ENCODE measurements at regions not wholly inside any gene's neighbourhood (a gene's known extent, or its start where the extent isn't known, plus 50 kb on each side); places are given as distances from the start of the nearest gene placed in this dataset.

- TF ChIP-seq ATOH8 (CRISPR knock-in tag; IDR thresholded peaks at IDR 0.05; ENCODE audit: low read depth) (no peak), TP53 (CRISPR knock-in tag; IDR thresholded peaks at IDR 0.05) (no peak), FOSB (CRISPR knock-in tag; IDR thresholded peaks at IDR 0.05) (no peak), JUNB (IDR thresholded peaks at IDR 0.05) (no peak), HES2 (IDR thresholded peaks at IDR 0.05) (no peak)
Observed at GRCh38 chr10:123316776-123317175, 162.6 kb downstream of the BUB3 start (continued).

- WGBS (ENCODE audit: missing lambda C conversion rate), result 0% methylated on average over 1 of the region's 1 CpG
- FAIRE-seq (no peak), DNase-seq (ENCODE audit: low read depth in 1 of 2, low spot score in 1 of 2) (no peak), ATAC-seq (no peak)
- no peaks in the 10 kb centered on the region for H3K9me3 ChIP-seq
- H3K4me3 ChIP-seq, result no peak overlapping the region
- CTCF ChIA-PET, result interaction anchor here (1.2 kb wide), 1 partner anchor 10 kb away, joined by 4 read pairs; no protein-coding TSS in a partner anchor
- POLR2A ChIA-PET, result no interaction called here
- no peak overlapping the region for H3K27ac ChIP-seq
- no peaks in the 10 kb centered on the region for H3K4me1 ChIP-seq
- H3K4me2 ChIP-seq, result no peak overlapping the region
- TF ChIP-seq FOSB (CRISPR knock-in tag; IDR thresholded peaks at IDR 0.05) (no peak), CHD2 (IDR thresholded peaks at IDR 0.05; ENCODE audit: low read length, partially characterized antibody) (no peak), ZC3H11A (IDR thresholded peaks at IDR 0.05) (no peak), ZSCAN20 (CRISPR knock-in tag; IDR thresholded peaks at IDR 0.05) (no peak), HDAC2 (IDR thresholded peaks at IDR 0.05) (no peak), MYC (IDR thresholded peaks at IDR 0.05; ENCODE audit: borderline replicate concordance, low read length) (no peak), CBX8 (IDR thresholded peaks at IDR 0.05) (no peak), KDM1A (IDR thresholded peaks at IDR 0.05; ENCODE audit: low read depth) (no peak)
Observed at GRCh38 chr10:123318516-123318915, 164.3 kb downstream of the BUB3 start.

GRCh38 chr10:123320091-123320490 is 165.9 kb downstream of the BUB3 start:
- WGBS (ENCODE audit: missing lambda C conversion rate), result 13% methylated on average over 3 of the region's 3 CpGs
- POLR2A ChIA-PET, result no interaction called here
- CTCF ChIA-PET, result interaction anchor here (1.2 to 1.5 kb wide), 2 partner anchors 15 to 60 kb away, joined by 3 to 6 read pairs; no protein-coding TSS in a partner anchor
- H3K4me1 ChIP-seq, result no peaks in the 10 kb centered on the region
- DNase-seq (ENCODE audit: low read depth in 1 of 2, low spot score in 1 of 2) (no peak), ATAC-seq (no peak), FAIRE-seq (no peak)
- no peak overlapping the region for H3K27ac ChIP-seq
- TF ChIP-seq EP300 (IDR thresholded peaks at IDR 0.05) (no peak), CBX2 (IDR thresholded peaks at IDR 0.05; ENCODE audit: borderline replicate concordance, low read depth) (no peak), CEBPB (IDR thresholded peaks at IDR 0.05) (no peak), KDM1A (IDR thresholded peaks at IDR 0.05; ENCODE audit: low read depth) (no peak), HES2 (IDR thresholded peaks at IDR 0.05) (no peak), BCL3 (IDR thresholded peaks at IDR 0.05) (no peak)
- H3K4me2 ChIP-seq, result no peak overlapping the region
- H3K4me3 ChIP-seq, result no peak overlapping the region
- H3K9me3 ChIP-seq, result no peaks in the 10 kb centered on the region

GRCh38 chr10:123323884-123324283 is 169.7 kb downstream of the BUB3 start:
- no peak for ATAC-seq
- Histone ChIP-seq H3K4me3 (no peak overlapping the region), H3K4me1 (no peaks in the 10 kb centered on the region), H3K9me3 (no peaks in the 10 kb centered on the region), H3K4me2 (no peak overlapping the region), H3K27ac (no peak overlapping the region)
- FAIRE-seq, result no peak
- WGBS (ENCODE audit: missing lambda C conversion rate), result 24% methylated on average over 3 of the region's 3 CpGs
- ChIA-PET CTCF (no interaction called here), POLR2A (no interaction called here)
- no peak for TF ChIP-seq SMC3 (IDR thresholded peaks at IDR 0.05)
- no peak for TF ChIP-seq EHF (CRISPR knock-in tag; IDR thresholded peaks at IDR 0.05)
- TF ChIP-seq ZFP36 (IDR thresholded peaks at IDR 0.05; ENCODE audit: borderline replicate concordance, partially characterized antibody), result no peak
- TF ChIP-seq HEYL (CRISPR knock-in tag; IDR thresholded peaks at IDR 0.05), result no peak
- TF ChIP-seq KDM1A (IDR thresholded peaks at IDR 0.05; ENCODE audit: low read depth), result no peak
- TF ChIP-seq CHD4 (IDR thresholded peaks at IDR 0.05; ENCODE audit: borderline replicate concordance), result no peak
- no peak for TF ChIP-seq CTCF (IDR thresholded peaks at IDR 0.05)
- no peak for TF ChIP-seq RFX5 (IDR thresholded peaks at IDR 0.05)
- DNase-seq (ENCODE audit: low read depth in 1 of 2, low spot score in 1 of 2), result no peak
